ENCODE measurements at regions not wholly inside any gene's neighbourhood (a gene's known extent, or its start where the extent isn't known, plus 50 kb on each side); places are given as distances from the start of the nearest gene placed in this dataset.
A peak's percentile ranks its signal among the peaks of the same experiment; 100 is the strongest.

- H3K79me2 ChIP-seq (ENCODE audit: control insufficient read depth, insufficient read depth, low read length) = no peaks in the 10 kb centered on the region
- no peak overlapping the region for H3K27ac ChIP-seq (ENCODE audit: control insufficient read depth, insufficient read depth, low read length)
- H3K4me3 ChIP-seq (ENCODE audit: control insufficient read depth in 2 of 3, extremely low read depth in 1 of 3, insufficient read depth in 2 of 3, low read depth in 1 of 3, low read length in 3 of 3) = no peak overlapping the region
- H3K9me3 ChIP-seq (ENCODE audit: control insufficient read depth, low read depth, low read length) = no peaks in the 10 kb centered on the region
- TF ChIP-seq EZH2 (IDR thresholded peaks at IDR 0.05; ENCODE audit: low read length) = no peak
- peak in 1 of 3 experiments; percentile 21 for TF ChIP-seq CTCF (optimal IDR thresholded peaks at IDR 0.05 in 1 of 3, IDR thresholded peaks at IDR 0.05 in 1 of 3, conservative IDR thresholded peaks at IDR 0.05 in 1 of 3; ENCODE audit: extremely low read depth in 1 of 3, insufficient read depth in 2 of 3, low read length in 3 of 3)
- no peak overlapping the region for H3K9ac ChIP-seq (ENCODE audit: control insufficient read depth, extremely low read depth, insufficient read depth, low read length)
- no peak overlapping the region for H3K4me2 ChIP-seq (ENCODE audit: control insufficient read depth, extremely low read depth, insufficient read depth, low read depth, low read length)
- no peaks in the 10 kb centered on the region for H3K27me3 ChIP-seq (ENCODE audit: control insufficient read depth, extremely low read depth, insufficient read depth, low read length)
- H3K36me3 ChIP-seq (ENCODE audit: control insufficient read depth in 2 of 2, extremely low read depth in 1 of 2, insufficient read depth in 2 of 2, low read length in 2 of 2) = peaks cover 0 to 17% of the 10 kb centered on the region in 2 experiments
- no peaks in the 10 kb centered on the region for H3K9me1 ChIP-seq (ENCODE audit: control insufficient read depth, extremely low read depth, insufficient read depth, low read length)
- DNase-seq (ENCODE audit: low read depth, low spot score) (no peak), FAIRE-seq (no peak)
- no peak overlapping the region for H2AFZ ChIP-seq (ENCODE audit: control insufficient read depth, low read length)
- H4K20me1 ChIP-seq (ENCODE audit: control insufficient read depth, extremely low read depth, insufficient read depth, low read length) = no peaks in the 10 kb centered on the region
- dilution Hi-C loops (cut with MboI; ENCODE audit: extremely low pct_ligation_motif_present, low sequenced_read_pairs) = no loop called here
- H3K4me1 ChIP-seq (ENCODE audit: control insufficient read depth, extremely low read depth, insufficient read depth, low read length) = peaks cover 35% of the 10 kb centered on the region
Observed at GRCh38 chr5:53243403-53243802, 133.8 kb upstream of the MOCS2 start.

GRCh38 chr5:53246042-53246836 is 136.7 kb upstream of the MOCS2 start:
- H3K79me2 ChIP-seq (ENCODE audit: control insufficient read depth, insufficient read depth, low read length) = peaks cover 3% of the 10 kb centered on the region
- H3K9me1 ChIP-seq (ENCODE audit: control insufficient read depth, extremely low read depth, insufficient read depth, low read length) = no peaks in the 10 kb centered on the region
- H3K4me3 ChIP-seq (ENCODE audit: control insufficient read depth in 2 of 3, extremely low read depth in 1 of 3, insufficient read depth in 2 of 3, low read depth in 1 of 3, low read length in 3 of 3) = peak overlapping the region in 1 of 3 experiments; percentile 41
- peak overlapping the region; percentile 53 for H3K9ac ChIP-seq (ENCODE audit: control insufficient read depth, extremely low read depth, insufficient read depth, low read length)
- no peaks in the 10 kb centered on the region for H3K27me3 ChIP-seq (ENCODE audit: control insufficient read depth, extremely low read depth, insufficient read depth, low read length)
- H3K4me1 ChIP-seq (ENCODE audit: control insufficient read depth, extremely low read depth, insufficient read depth, low read length) = peaks cover 54% of the 10 kb centered on the region
- no peak overlapping the region for H2AFZ ChIP-seq (ENCODE audit: control insufficient read depth, low read length)
- H3K27ac ChIP-seq (ENCODE audit: control insufficient read depth, insufficient read depth, low read length) = peak overlapping the region; percentile 72
- FAIRE-seq = peak; percentile 94
- dilution Hi-C loops (cut with MboI; ENCODE audit: extremely low pct_ligation_motif_present, low sequenced_read_pairs) = no loop called here
- TF ChIP-seq CTCF (optimal IDR thresholded peaks at IDR 0.05 in 1 of 3, IDR thresholded peaks at IDR 0.05 in 1 of 3, conservative IDR thresholded peaks at IDR 0.05 in 1 of 3; ENCODE audit: extremely low read depth in 1 of 3, insufficient read depth in 2 of 3, low read length in 3 of 3) (no peak), EZH2 (IDR thresholded peaks at IDR 0.05; ENCODE audit: low read length) (no peak)
- no peaks in the 10 kb centered on the region for H4K20me1 ChIP-seq (ENCODE audit: control insufficient read depth, extremely low read depth, insufficient read depth, low read length)
- peaks cover 0 to 13% of the 10 kb centered on the region in 2 experiments for H3K36me3 ChIP-seq (ENCODE audit: control insufficient read depth in 2 of 2, extremely low read depth in 1 of 2, insufficient read depth in 2 of 2, low read length in 2 of 2)
- peak overlapping the region; percentile 56 for H3K4me2 ChIP-seq (ENCODE audit: control insufficient read depth, extremely low read depth, insufficient read depth, low read depth, low read length)
- H3K9me3 ChIP-seq (ENCODE audit: control insufficient read depth, low read depth, low read length) = no peaks in the 10 kb centered on the region
- peak; percentile 68 for DNase-seq (ENCODE audit: low read depth, low spot score)

All from keratinocyte (primary cell).